ENCODE measurements at regions not wholly inside any gene's neighbourhood (a gene's known extent, or its start where the extent isn't known, plus 50 kb on each side); places are given as distances from the start of the nearest gene placed in this dataset.

GRCh38 chr17:77436481-77436880 is 295.7 kb downstream of the SEC14L1 start:
- 52% methylated on average over 10 of the region's 11 CpGs for WGBS (ENCODE audit: insufficient coverage)
- peak overlapping the region in 1 of 7 experiments; percentile 48 for H3K4me3 ChIP-seq (ENCODE audit: control insufficient read depth in 1 of 7, extremely low read depth in 1 of 7, insufficient read depth in 4 of 7, low read depth in 2 of 7, low read length in 6 of 7)
- CTCF ChIA-PET = interaction anchor here (1.1 to 30.5 kb wide), 5 partner anchors 11 to 104 kb away, joined by 3 to 311 read pairs (median 5); no protein-coding TSS in a partner anchor
- no peak overlapping the region for H3K27ac ChIP-seq (ENCODE audit: insufficient read depth in 1 of 2, low read depth in 1 of 2, low read length in 2 of 2, poor library complexity in 1 of 2, severe bottlenecking in 2 of 2)
- H3K36me3 ChIP-seq (ENCODE audit: control insufficient read depth in 4 of 4, insufficient read depth in 4 of 4, low read length in 3 of 4) = peaks cover 0 to 21% (median 0%) of the 10 kb centered on the region in 4 experiments
- no peaks in the 10 kb centered on the region for H3K9me3 ChIP-seq (ENCODE audit: control extremely low read depth in 1 of 5, control insufficient read depth in 4 of 5, insufficient read depth in 2 of 5, low read depth in 1 of 5, low read length in 4 of 5)
- no peak for DNase-seq
- POLR2A ChIA-PET = interaction anchor here (0.8 kb wide), 1 partner anchor 15 kb away, joined by 3 read pairs; no protein-coding TSS in a partner anchor
- H3K4me1 ChIP-seq (ENCODE audit: control extremely low read depth in 1 of 4, control insufficient read depth in 4 of 4, insufficient read depth in 4 of 4, low read length in 3 of 4) = peaks cover 13 to 99% (median 84%) of the 10 kb centered on the region in 4 experiments
- H3K27me3 ChIP-seq (replicated peaks in 2 of 5; ENCODE audit: control insufficient read depth in 4 of 5, insufficient read depth in 5 of 5, low read length in 4 of 5) = no peaks in the 10 kb centered on the region

DNA sequence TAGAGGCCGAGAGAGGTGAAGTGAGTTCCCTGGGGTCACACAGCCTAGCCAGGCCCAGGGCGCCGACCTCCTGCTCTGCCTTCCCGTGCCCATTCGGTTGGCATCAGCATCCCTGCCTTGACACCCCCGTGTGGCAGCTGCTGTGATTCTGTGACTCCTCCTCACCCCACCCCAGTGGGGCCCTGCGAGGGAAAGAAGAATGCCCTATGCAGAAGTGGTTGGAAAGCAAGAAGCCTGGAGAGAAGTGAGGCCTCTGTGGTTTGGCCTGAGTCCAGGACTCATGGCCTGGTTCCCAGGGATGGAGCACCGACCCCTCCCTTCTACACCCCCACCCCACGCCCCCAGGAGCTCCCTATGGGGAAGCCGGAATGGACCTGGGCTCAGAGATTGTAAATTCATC is 296.2 kb downstream of the SEC14L1 start:
- Histone ChIP-seq H3K27me3 (replicated peaks in 2 of 5; ENCODE audit: control insufficient read depth in 4 of 5, insufficient read depth in 5 of 5, low read length in 4 of 5) (no peaks in the 10 kb centered on the region), H3K27ac (ENCODE audit: insufficient read depth in 1 of 2, low read depth in 1 of 2, low read length in 2 of 2, poor library complexity in 1 of 2, severe bottlenecking in 2 of 2) (no peak overlapping the region), H3K9me3 (ENCODE audit: control extremely low read depth in 1 of 5, control insufficient read depth in 4 of 5, insufficient read depth in 2 of 5, low read depth in 1 of 5, low read length in 4 of 5) (no peaks in the 10 kb centered on the region), H3K36me3 (ENCODE audit: control insufficient read depth in 4 of 4, insufficient read depth in 4 of 4, low read length in 3 of 4) (peaks cover 0 to 20% (median 0%) of the 10 kb centered on the region in 4 experiments), H3K4me1 (ENCODE audit: control extremely low read depth in 1 of 4, control insufficient read depth in 4 of 4, insufficient read depth in 4 of 4, low read length in 3 of 4) (peaks cover 16 to 99% (median 89%) of the 10 kb centered on the region in 4 experiments), H3K4me3 (ENCODE audit: control insufficient read depth in 1 of 7, extremely low read depth in 1 of 7, insufficient read depth in 4 of 7, low read depth in 2 of 7, low read length in 6 of 7) (peak overlapping the region in 2 of 7 experiments; percentile 12 to 48)
- DNase-seq = peak; percentile 84 to 96 (median 94)
- 0% methylated on average over 5 of the region's 10 CpGs for whole genome bisulfite sequencing (ENCODE audit: insufficient coverage)
- CTCF ChIA-PET = interaction anchor here (1.1 to 30.5 kb wide), 3 partner anchors 7 to 35 kb away, joined by 3 to 311 read pairs (median 46); no protein-coding TSS in a partner anchor
- POLR2A ChIA-PET = no interaction called here

GRCh38 chr17:77437747-77438146 is 297.0 kb downstream of the SEC14L1 start:
- 83% methylated on average over 11 of the region's 12 CpGs for WGBS (ENCODE audit: insufficient coverage)
- Histone ChIP-seq H3K4me1 (ENCODE audit: control extremely low read depth in 1 of 4, control insufficient read depth in 4 of 4, insufficient read depth in 4 of 4, low read length in 3 of 4) (peaks cover 17 to 97% (median 86%) of the 10 kb centered on the region in 4 experiments), H3K4me3 (ENCODE audit: control insufficient read depth in 1 of 7, extremely low read depth in 1 of 7, insufficient read depth in 4 of 7, low read depth in 2 of 7, low read length in 6 of 7) (no peak overlapping the region), H3K27me3 (replicated peaks in 2 of 5; ENCODE audit: control insufficient read depth in 4 of 5, insufficient read depth in 5 of 5, low read length in 4 of 5) (no peaks in the 10 kb centered on the region), H3K36me3 (ENCODE audit: control insufficient read depth in 4 of 4, insufficient read depth in 4 of 4, low read length in 3 of 4) (peaks cover 0 to 19% (median 0%) of the 10 kb centered on the region in 4 experiments), H3K27ac (ENCODE audit: insufficient read depth in 1 of 2, low read depth in 1 of 2, low read length in 2 of 2, poor library complexity in 1 of 2, severe bottlenecking in 2 of 2) (no peak overlapping the region), H3K9me3 (ENCODE audit: control extremely low read depth in 1 of 5, control insufficient read depth in 4 of 5, insufficient read depth in 2 of 5, low read depth in 1 of 5, low read length in 4 of 5) (no peaks in the 10 kb centered on the region)
- POLR2A ChIA-PET = no interaction called here
- CTCF ChIA-PET = interaction anchor here (1.0 to 30.5 kb wide), 5 partner anchors 8 to 57 kb away, joined by 3 to 311 read pairs (median 4); no protein-coding TSS in a partner anchor
- DNase-seq = no peak

DNA sequence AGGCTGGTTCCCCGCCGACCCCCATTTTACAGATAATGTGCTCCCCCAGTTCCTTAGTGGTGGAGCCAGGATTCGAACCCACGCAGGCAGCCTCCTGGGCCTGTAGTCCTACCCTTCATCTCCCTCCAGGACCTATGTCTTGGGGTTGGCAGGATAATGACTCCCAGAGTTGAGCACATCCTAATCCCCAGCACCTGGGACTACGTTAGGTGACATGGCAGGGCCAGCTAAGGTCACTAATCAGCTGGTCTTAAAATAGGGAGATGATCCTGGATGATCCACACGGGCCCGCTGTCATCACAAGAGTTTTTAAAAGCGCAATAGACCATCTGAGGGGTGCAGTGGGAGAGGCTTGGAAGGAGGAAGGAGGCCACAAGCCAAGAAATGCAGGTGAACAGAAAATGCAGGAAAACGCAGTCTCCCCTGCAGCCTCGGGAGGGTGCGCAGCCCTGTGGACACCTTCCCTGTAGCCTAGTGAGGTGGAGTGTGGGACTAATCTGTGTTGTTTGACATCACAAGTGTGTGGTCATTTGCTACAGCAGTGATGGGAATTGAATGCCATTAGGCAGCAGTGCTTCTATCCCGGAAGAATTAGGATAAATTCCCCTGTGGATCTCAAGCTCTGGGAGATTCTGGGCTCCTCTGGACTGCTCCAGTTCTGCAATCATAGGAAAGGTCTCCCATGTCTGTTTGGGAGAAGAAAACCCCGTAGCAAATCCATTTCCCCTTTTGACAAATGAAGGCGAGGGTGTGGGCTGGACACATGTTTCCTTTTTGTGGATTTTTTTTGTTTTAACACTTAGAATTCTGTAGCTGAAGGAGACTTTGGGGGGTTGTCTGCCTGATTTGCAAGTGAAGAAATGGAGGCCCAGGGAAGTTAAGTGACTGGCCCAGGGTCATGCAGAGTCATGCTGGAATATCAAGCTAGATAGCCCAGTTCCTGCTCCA is 297.7 kb downstream of the SEC14L1 start:
- Histone ChIP-seq H3K9me3 (ENCODE audit: control extremely low read depth in 1 of 5, control insufficient read depth in 4 of 5, insufficient read depth in 2 of 5, low read depth in 1 of 5, low read length in 4 of 5) (no peaks in the 10 kb centered on the region), H3K27ac (ENCODE audit: insufficient read depth in 1 of 2, low read depth in 1 of 2, low read length in 2 of 2, poor library complexity in 1 of 2, severe bottlenecking in 2 of 2) (no peak overlapping the region), H3K4me3 (ENCODE audit: control insufficient read depth in 1 of 7, extremely low read depth in 1 of 7, insufficient read depth in 4 of 7, low read depth in 2 of 7, low read length in 6 of 7) (peak overlapping the region in 3 of 7 experiments; percentile 1 to 49 (median 17)), H3K4me1 (ENCODE audit: control extremely low read depth in 1 of 4, control insufficient read depth in 4 of 4, insufficient read depth in 4 of 4, low read length in 3 of 4) (peaks cover 22 to 98% (median 89%) of the 10 kb centered on the region in 4 experiments), H3K36me3 (ENCODE audit: control insufficient read depth in 4 of 4, insufficient read depth in 4 of 4, low read length in 3 of 4) (peaks cover 0 to 19% (median 0%) of the 10 kb centered on the region in 4 experiments), H3K27me3 (replicated peaks in 2 of 5; ENCODE audit: control insufficient read depth in 4 of 5, insufficient read depth in 5 of 5, low read length in 4 of 5) (no peaks in the 10 kb centered on the region)
- WGBS (ENCODE audit: insufficient coverage) = 81% methylated on average over 10 of the region's 14 CpGs
- ChIA-PET CTCF (interaction anchor here (1.0 to 30.5 kb wide), 8 partner anchors 9 to 90 kb away, joined by 3 to 311 read pairs (median 4); no protein-coding TSS in a partner anchor), POLR2A (no interaction called here)
- DNase-seq = peak in 2 of 3 donors; percentile 59 to 62

DNA sequence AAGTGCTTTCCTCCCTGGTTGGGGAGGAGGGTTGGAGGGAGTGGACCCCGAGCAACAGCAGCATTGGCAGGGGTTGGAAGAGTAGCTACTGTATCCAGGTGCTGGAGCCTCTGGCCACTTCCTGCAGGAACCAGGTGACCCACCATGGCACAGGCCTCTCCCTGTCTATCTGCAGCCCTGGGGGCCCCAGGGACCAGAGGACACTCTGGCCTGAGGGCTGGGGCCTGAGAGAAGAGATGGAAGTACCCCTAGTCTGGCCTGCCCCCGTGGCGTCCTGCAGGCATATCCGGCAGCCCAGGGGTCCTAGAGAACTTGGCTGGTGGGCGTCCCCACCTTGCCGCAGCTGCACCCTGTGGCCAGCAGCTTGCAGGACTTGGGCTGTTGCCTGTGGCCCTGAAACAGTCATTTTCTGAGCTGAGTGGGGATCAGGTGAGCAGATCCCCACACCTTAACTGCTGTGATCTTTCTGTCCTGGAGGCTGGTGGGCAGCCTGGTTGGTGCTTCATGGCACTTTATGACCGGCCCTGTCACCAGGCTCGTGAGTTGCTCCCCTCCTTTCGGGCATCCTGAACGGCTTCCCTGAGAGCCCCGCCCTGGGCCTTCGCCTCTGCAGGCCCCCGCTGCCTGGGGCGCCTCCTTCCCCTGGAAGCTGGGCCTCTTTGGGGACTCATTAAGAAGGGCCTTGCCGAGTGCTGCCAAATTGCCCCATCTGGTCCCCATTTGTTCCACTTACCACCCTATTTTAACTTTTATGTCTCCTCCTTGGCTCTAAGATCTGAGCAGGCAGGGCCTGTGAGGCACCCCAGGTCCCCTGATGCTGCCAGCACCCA is 298.6 kb downstream of the SEC14L1 start:
- H3K27ac ChIP-seq (ENCODE audit: insufficient read depth in 1 of 2, low read depth in 1 of 2, low read length in 2 of 2, poor library complexity in 1 of 2, severe bottlenecking in 2 of 2) = peak overlapping the region in 1 of 2 experiments; percentile 25
- H3K9me3 ChIP-seq (ENCODE audit: control extremely low read depth in 1 of 5, control insufficient read depth in 4 of 5, insufficient read depth in 2 of 5, low read depth in 1 of 5, low read length in 4 of 5) = no peaks in the 10 kb centered on the region
- H3K27me3 ChIP-seq (replicated peaks in 2 of 5; ENCODE audit: control insufficient read depth in 4 of 5, insufficient read depth in 5 of 5, low read length in 4 of 5) = no peaks in the 10 kb centered on the region
- 27% methylated on average over 15 of the region's 15 CpGs for WGBS (ENCODE audit: insufficient coverage)
- ChIA-PET CTCF (interaction anchor here (1.0 to 30.5 kb wide), 8 partner anchors 10 to 90 kb away, joined by 3 to 311 read pairs (median 4); no protein-coding TSS in a partner anchor), POLR2A (no interaction called here)
- DNase-seq = no peak
- peaks cover 0 to 16% (median 0%) of the 10 kb centered on the region in 4 experiments for H3K36me3 ChIP-seq (ENCODE audit: control insufficient read depth in 4 of 4, insufficient read depth in 4 of 4, low read length in 3 of 4)
- peak overlapping the region in 4 of 7 experiments; percentile 11 to 49 (median 25) for H3K4me3 ChIP-seq (ENCODE audit: control insufficient read depth in 1 of 7, extremely low read depth in 1 of 7, insufficient read depth in 4 of 7, low read depth in 2 of 7, low read length in 6 of 7)
- H3K4me1 ChIP-seq (ENCODE audit: control extremely low read depth in 1 of 4, control insufficient read depth in 4 of 4, insufficient read depth in 4 of 4, low read length in 3 of 4) = peaks cover 28 to 99% (median 94%) of the 10 kb centered on the region in 4 experiments

- Histone ChIP-seq H3K4me3 (ENCODE audit: control insufficient read depth in 1 of 7, extremely low read depth in 1 of 7, insufficient read depth in 4 of 7, low read depth in 2 of 7, low read length in 6 of 7) (peak overlapping the region in 3 of 7 experiments; percentile 22 to 41 (median 22)), H3K27me3 (replicated peaks in 2 of 5; ENCODE audit: control insufficient read depth in 4 of 5, insufficient read depth in 5 of 5, low read length in 4 of 5) (no peaks in the 10 kb centered on the region), H3K36me3 (ENCODE audit: control insufficient read depth in 4 of 4, insufficient read depth in 4 of 4, low read length in 3 of 4) (peaks cover 0 to 4% (median 0%) of the 10 kb centered on the region in 4 experiments), H3K27ac (ENCODE audit: insufficient read depth in 1 of 2, low read depth in 1 of 2, low read length in 2 of 2, poor library complexity in 1 of 2, severe bottlenecking in 2 of 2) (peak overlapping the region; percentile 42 to 77), H3K4me1 (ENCODE audit: control extremely low read depth in 1 of 4, control insufficient read depth in 4 of 4, insufficient read depth in 4 of 4, low read length in 3 of 4) (peaks cover 28 to 99% (median 95%) of the 10 kb centered on the region in 4 experiments), H3K9me3 (ENCODE audit: control extremely low read depth in 1 of 5, control insufficient read depth in 4 of 5, insufficient read depth in 2 of 5, low read depth in 1 of 5, low read length in 4 of 5) (no peaks in the 10 kb centered on the region)
- WGBS (ENCODE audit: insufficient coverage) = 67% methylated on average over 12 of the region's 12 CpGs
- ChIA-PET POLR2A (interaction anchor here (0.5 to 1.3 kb wide), 3 partner anchors 40 to 89 kb away, joined by 3 to 4 read pairs (median 4); no protein-coding TSS in a partner anchor), CTCF (interaction anchor here (0.8 to 4.9 kb wide), 10 partner anchors 10 to 56 kb away, joined by 3 to 46 read pairs (median 4); no protein-coding TSS in a partner anchor)
- DNase-seq = peak in 1 of 3 donors; percentile 63
Observed at GRCh38 chr17:77440560-77440981, 299.8 kb downstream of the SEC14L1 start.
